ENCODE measurements at regions not wholly inside any gene's neighbourhood (a gene's known extent, or its start where the extent isn't known, plus 50 kb on each side); places are given as distances from the start of the nearest gene placed in this dataset.
A peak's percentile ranks its signal among the peaks of the same experiment; 100 is the strongest.

GRCh38 chr21:23009360-23009759, 2011.2 kb downstream of the NCAM2 start:
- H3K9me3 ChIP-seq = no peaks in the 10 kb centered on the region
- H3K9me2 ChIP-seq = no peaks in the 10 kb centered on the region
- H4K20me1 ChIP-seq (ENCODE audit: insufficient read depth) = no peaks in the 10 kb centered on the region
- H3K9ac ChIP-seq = no peak overlapping the region
- ChIA-PET CTCF (no interaction called here), POLR2A (no interaction called here)
- TF ChIP-seq GABPA (IDR thresholded peaks at IDR 0.05; ENCODE audit: low read depth) (no peak), MEF2A (IDR thresholded peaks at IDR 0.05; ENCODE audit: borderline replicate concordance, low read depth) (no peak), IRF3 (IDR thresholded peaks at IDR 0.05; ENCODE audit: low read depth, low read length) (no peak), GATA2 (CRISPR knock-in tag; IDR thresholded peaks at IDR 0.05) (peak; percentile 44), CHD2 (IDR thresholded peaks at IDR 0.05; ENCODE audit: low read length, partially characterized antibody) (peak; percentile 38), EP300 (IDR thresholded peaks at IDR 0.05; ENCODE audit: borderline replicate concordance in 1 of 2, low read depth in 1 of 2, low read length in 1 of 2) (peak in 1 of 2 experiments; percentile 78; a peak in 2 of 4 replicates), RCOR1 (IDR thresholded peaks at IDR 0.05; ENCODE audit: low read length) (0 out of 2 replicates have a peak, but pooled peaks have one; percentile 43)
- no peak overlapping the region for H2AFZ ChIP-seq (ENCODE audit: low read depth)
- H3K4me1 ChIP-seq (ENCODE audit: control insufficient read depth in 1 of 2, insufficient read depth in 2 of 2, low read depth in 1 of 2, low read length in 1 of 2) = peaks cover 0 to 13% of the 10 kb centered on the region in 2 experiments; a peak in 2 of 4 replicates
- H3K79me2 ChIP-seq (ENCODE audit: insufficient read depth) = no peaks in the 10 kb centered on the region
- peak; percentile 41 for DNase-seq
- no peaks in the 10 kb centered on the region for H3K36me3 ChIP-seq (replicated peaks in 1 of 2; ENCODE audit: control insufficient read depth in 1 of 2, insufficient read depth in 2 of 2, low read length in 1 of 2)
- no peak overlapping the region for H3K4me3 ChIP-seq (ENCODE audit: low read depth in 2 of 2, low read length in 1 of 2)
- H3F3A ChIP-seq (replicated peaks; ENCODE audit: insufficient read depth) = no peaks in the 10 kb centered on the region
- peak overlapping the region in 1 of 2 experiments; percentile 64; a peak in 2 of 4 replicates for H3K27ac ChIP-seq (ENCODE audit: low read depth in 2 of 2, low read length in 1 of 2)
- no peak overlapping the region for H3K4me2 ChIP-seq
- 15% methylated on average over 3 of the region's 3 CpGs for WGBS (ENCODE audit: low lambda C conversion rate)
- H3K27me3 ChIP-seq (ENCODE audit: insufficient read depth) = no peaks in the 10 kb centered on the region

GRCh38 chr21:23014021-23014420, 2015.8 kb downstream of the NCAM2 start:
- WGBS (ENCODE audit: low lambda C conversion rate) = 48% methylated on average over 4 of the region's 4 CpGs
- H3K4me3 ChIP-seq (ENCODE audit: low read depth in 2 of 2, low read length in 1 of 2) = no peak overlapping the region
- H3F3A ChIP-seq (replicated peaks; ENCODE audit: insufficient read depth) = no peaks in the 10 kb centered on the region
- no peaks in the 10 kb centered on the region for H4K20me1 ChIP-seq (ENCODE audit: insufficient read depth)
- DNase-seq = no peak
- H3K79me2 ChIP-seq (ENCODE audit: insufficient read depth) = no peaks in the 10 kb centered on the region
- H3K9me2 ChIP-seq = no peaks in the 10 kb centered on the region
- no peak overlapping the region for H3K4me2 ChIP-seq
- H3K36me3 ChIP-seq (replicated peaks in 1 of 2; ENCODE audit: control insufficient read depth in 1 of 2, insufficient read depth in 2 of 2, low read length in 1 of 2) = no peaks in the 10 kb centered on the region
- H3K27ac ChIP-seq (ENCODE audit: low read depth in 2 of 2, low read length in 1 of 2) = no peak overlapping the region
- ChIA-PET CTCF (interaction anchor here (1.0 kb wide), 1 partner anchor 222 kb away, joined by 3 read pairs; no protein-coding TSS in a partner anchor), POLR2A (no interaction called here)
- no peak overlapping the region for H2AFZ ChIP-seq (ENCODE audit: low read depth)
- no peaks in the 10 kb centered on the region for H3K27me3 ChIP-seq (ENCODE audit: insufficient read depth)
- no peaks in the 10 kb centered on the region for H3K9me3 ChIP-seq
- H3K9ac ChIP-seq = no peak overlapping the region
- H3K4me1 ChIP-seq (ENCODE audit: control insufficient read depth in 1 of 2, insufficient read depth in 2 of 2, low read depth in 1 of 2, low read length in 1 of 2) = peaks cover 0 to 3% of the 10 kb centered on the region in 2 experiments; a peak in 1 of 4 replicates
- TF ChIP-seq FOXM1 (IDR thresholded peaks at IDR 0.05; ENCODE audit: low read depth) (no peak), USF1 (IDR thresholded peaks at IDR 0.05; ENCODE audit: borderline replicate concordance, low read depth) (no peak), MEF2A (IDR thresholded peaks at IDR 0.05; ENCODE audit: borderline replicate concordance, low read depth) (no peak), NFIC (IDR thresholded peaks at IDR 0.05; ENCODE audit: borderline replicate concordance) (no peak), CHD2 (IDR thresholded peaks at IDR 0.05; ENCODE audit: low read length, partially characterized antibody) (no peak), TAF1 (IDR thresholded peaks at IDR 0.05; ENCODE audit: borderline replicate concordance, low read depth, low read length) (no peak), POLR2AphosphoS5 (IDR thresholded peaks at IDR 0.05; ENCODE audit: low read depth, low read length) (no peak), ZBTB33 (IDR thresholded peaks at IDR 0.05; ENCODE audit: borderline replicate concordance, low read depth) (no peak), RXRA (IDR thresholded peaks at IDR 0.05; ENCODE audit: borderline replicate concordance, low read depth) (no peak), PBX3 (IDR thresholded peaks at IDR 0.05) (no peak), TEAD4 (IDR thresholded peaks at IDR 0.05; ENCODE audit: borderline replicate concordance, insufficient read depth) (no peak), NRF1 (IDR thresholded peaks at IDR 0.05; ENCODE audit: low read depth, low read length) (no peak), MXI1 (IDR thresholded peaks at IDR 0.05; ENCODE audit: low read depth, low read length) (no peak), CTCF (IDR thresholded peaks at IDR 0.05) (no peak)

Measured in SK-N-SH (cell line).